Upper lobe of left lung (tissue), 4 donors: ENCODE measurements at regions not wholly inside any gene's neighbourhood (a gene's known extent, or its start where the extent isn't known, plus 50 kb on each side); places are given as distances from the start of the nearest gene placed in this dataset.

Experiments used
- EP300 ChIP-seq, 4 donors: sonication (generic); formaldehyde crosslinking; IDR thresholded peaks; one replicate each; pipeline ENCODE4 v1.5.1; 2017; ENCODE audit warnings: antibody characterized with exemption in 4 of 4, control low read depth in 2 of 4
- POLR2A ChIP-seq, 4 donors: fragments of 450-650 bp; IDR thresholded peaks; one replicate each; pipeline ENCODE4 v1.5.1; 2016 to 2017; ENCODE audit warnings: antibody characterized with exemption in 4 of 4, mild to moderate bottlenecking in 2 of 4
- POLR2AphosphoS5 ChIP-seq, 2 donors: sonication (generic); formaldehyde crosslinking; IDR thresholded peaks; one replicate each; pipeline ENCODE4 v1.5.1; 2017; ENCODE audit warnings: antibody characterized with exemption in 2 of 2
- TF ChIP-seq, protein P1 (sequence below), 6 experiments: fragments of 450-650 bp in 4 of 6; fragments of 200-600 bp in 2 of 6; sonication (generic) in 2 of 6; IDR thresholded peaks; one replicate each; pipeline ENCODE4 v1.5.1; 2016 to 2019; ENCODE audit warnings: antibody characterized with exemption in 6 of 6

DNA sequence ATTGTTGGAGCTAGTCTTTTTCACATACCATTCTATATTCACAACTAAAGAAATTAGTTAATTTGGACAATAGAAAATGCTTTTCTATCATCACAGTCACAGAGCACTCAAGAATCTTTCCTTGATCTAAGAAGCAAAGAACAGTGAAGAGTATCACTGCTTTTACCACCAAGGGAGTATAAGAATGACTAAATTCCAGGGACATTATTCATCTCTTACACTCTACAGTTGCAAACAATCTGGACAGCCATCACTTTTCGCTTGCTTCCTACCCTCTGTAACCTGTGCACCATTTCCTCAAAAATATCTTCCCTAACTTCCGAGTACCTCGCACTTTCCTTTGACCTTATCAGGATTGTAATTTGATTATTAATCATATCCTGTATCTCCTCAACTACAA, 359.5 kb upstream of the TMCO5A start:
- no peak for TF ChIP-seq POLR2AphosphoS5 (IDR thresholded peaks at IDR 0.05)
- TF ChIP-seq, protein P1, sequence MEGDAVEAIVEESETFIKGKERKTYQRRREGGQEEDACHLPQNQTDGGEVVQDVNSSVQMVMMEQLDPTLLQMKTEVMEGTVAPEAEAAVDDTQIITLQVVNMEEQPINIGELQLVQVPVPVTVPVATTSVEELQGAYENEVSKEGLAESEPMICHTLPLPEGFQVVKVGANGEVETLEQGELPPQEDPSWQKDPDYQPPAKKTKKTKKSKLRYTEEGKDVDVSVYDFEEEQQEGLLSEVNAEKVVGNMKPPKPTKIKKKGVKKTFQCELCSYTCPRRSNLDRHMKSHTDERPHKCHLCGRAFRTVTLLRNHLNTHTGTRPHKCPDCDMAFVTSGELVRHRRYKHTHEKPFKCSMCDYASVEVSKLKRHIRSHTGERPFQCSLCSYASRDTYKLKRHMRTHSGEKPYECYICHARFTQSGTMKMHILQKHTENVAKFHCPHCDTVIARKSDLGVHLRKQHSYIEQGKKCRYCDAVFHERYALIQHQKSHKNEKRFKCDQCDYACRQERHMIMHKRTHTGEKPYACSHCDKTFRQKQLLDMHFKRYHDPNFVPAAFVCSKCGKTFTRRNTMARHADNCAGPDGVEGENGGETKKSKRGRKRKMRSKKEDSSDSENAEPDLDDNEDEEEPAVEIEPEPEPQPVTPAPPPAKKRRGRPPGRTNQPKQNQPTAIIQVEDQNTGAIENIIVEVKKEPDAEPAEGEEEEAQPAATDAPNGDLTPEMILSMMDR (IDR thresholded peaks at IDR 0.05): no peak
- TF ChIP-seq POLR2A (IDR thresholded peaks at IDR 0.05): no peak
- TF ChIP-seq EP300 (IDR thresholded peaks at IDR 0.05): no peak
